Stimulated activated CD8-positive, alpha-beta memory T cell treated with anti-CD3 and anti-CD28 coated beads, Interleukin-7, amount 100 ng/mL, for 4 hours (primary cell): ENCODE measurements at regions not wholly inside any gene's neighbourhood (a gene's known extent, or its start where the extent isn't known, plus 50 kb on each side); places are given as distances from the start of the nearest gene placed in this dataset.
"Not testable (repeated sequence)": the region's sequence is repeated elsewhere in the genome, so short reads cannot be mapped to it uniquely, and the experiment has no call there.

Source experiments
- DNase-seq, 2 donors: peaks; one replicate each; pipeline ENCODE4 v3.0.0-alpha.2; 2020; ENCODE audit warnings: low read depth in 2 of 2

- DNase-seq, result no peak
Observed at GRCh38 chr1:5734414-5734813, 257.8 kb downstream of the NPHP4 start.

GRCh38 chr1:5733596-5733995 is 258.6 kb downstream of the NPHP4 start:
- DNase-seq, result no peak

- no peak for DNase-seq
Observed at GRCh38 chr1:5731110-5731423, 261.2 kb downstream of the NPHP4 start.

GRCh38 chr1:5730272-5731109 is 261.7 kb downstream of the NPHP4 start:
- DNase-seq, result no peak

- no peak for DNase-seq
Observed at GRCh38 chr1:5729636-5730145, 262.5 kb downstream of the NPHP4 start.

GRCh38 chr1:5728663-5729355 is 263.4 kb downstream of the NPHP4 start:
- DNase-seq, result no peak

GRCh38 chr1:5727871-5728643 is 264.2 kb downstream of the NPHP4 start:
- no peak for DNase-seq

GRCh38 chr1:5727191-5727590 is 265.0 kb downstream of the NPHP4 start:
- no peak for DNase-seq

GRCh38 chr1:5726586-5727184 is 265.5 kb downstream of the NPHP4 start:
- not testable (repeated sequence) for DNase-seq

- DNase-seq, result no peak
Observed at GRCh38 chr1:5725855-5726585, 266.2 kb downstream of the NPHP4 start.

GRCh38 chr1:5725406-5725805 is 266.8 kb downstream of the NPHP4 start:
- DNase-seq, result no peak

GRCh38 chr1:5724847-5725246 is 267.4 kb downstream of the NPHP4 start:
- no peak for DNase-seq

GRCh38 chr1:5722635-5723164 is 269.5 kb downstream of the NPHP4 start:
- no peak for DNase-seq

- DNase-seq, result no peak
Observed at GRCh38 chr1:5721634-5722215, 270.5 kb downstream of the NPHP4 start.

GRCh38 chr1:5720936-5721335 is 271.3 kb downstream of the NPHP4 start:
- no peak for DNase-seq

- DNase-seq, result no peak
Observed at GRCh38 chr1:5720484-5720883, 271.7 kb downstream of the NPHP4 start.

GRCh38 chr1:5720045-5720444 is 272.2 kb downstream of the NPHP4 start:
- no peak for DNase-seq

- DNase-seq, result no peak
Observed at GRCh38 chr1:5718831-5719632, 273.2 kb downstream of the NPHP4 start.

GRCh38 chr1:5717031-5717682 is 275.1 kb downstream of the NPHP4 start:
- no peak for DNase-seq
